ENCODE measurements at regions not wholly inside any gene's neighbourhood (a gene's known extent, or its start where the extent isn't known, plus 50 kb on each side); places are given as distances from the start of the nearest gene placed in this dataset.

- TF ChIP-seq, protein P1, sequence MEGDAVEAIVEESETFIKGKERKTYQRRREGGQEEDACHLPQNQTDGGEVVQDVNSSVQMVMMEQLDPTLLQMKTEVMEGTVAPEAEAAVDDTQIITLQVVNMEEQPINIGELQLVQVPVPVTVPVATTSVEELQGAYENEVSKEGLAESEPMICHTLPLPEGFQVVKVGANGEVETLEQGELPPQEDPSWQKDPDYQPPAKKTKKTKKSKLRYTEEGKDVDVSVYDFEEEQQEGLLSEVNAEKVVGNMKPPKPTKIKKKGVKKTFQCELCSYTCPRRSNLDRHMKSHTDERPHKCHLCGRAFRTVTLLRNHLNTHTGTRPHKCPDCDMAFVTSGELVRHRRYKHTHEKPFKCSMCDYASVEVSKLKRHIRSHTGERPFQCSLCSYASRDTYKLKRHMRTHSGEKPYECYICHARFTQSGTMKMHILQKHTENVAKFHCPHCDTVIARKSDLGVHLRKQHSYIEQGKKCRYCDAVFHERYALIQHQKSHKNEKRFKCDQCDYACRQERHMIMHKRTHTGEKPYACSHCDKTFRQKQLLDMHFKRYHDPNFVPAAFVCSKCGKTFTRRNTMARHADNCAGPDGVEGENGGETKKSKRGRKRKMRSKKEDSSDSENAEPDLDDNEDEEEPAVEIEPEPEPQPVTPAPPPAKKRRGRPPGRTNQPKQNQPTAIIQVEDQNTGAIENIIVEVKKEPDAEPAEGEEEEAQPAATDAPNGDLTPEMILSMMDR (IDR thresholded peaks at IDR 0.05): no peak
- no peak for TF ChIP-seq POLR2A (IDR thresholded peaks at IDR 0.05)
These were observed 272.6 kb downstream of the S1PR1 start for GRCh38 chr1:101509370-101509769.

Measured in heart left ventricle (tissue), 13 donors.